Activated CD4-positive, CD25-positive, alpha-beta regulatory T cell treated with anti-CD3 and anti-CD28 coated beads, Interleukin-2, amount 50 U/mL, for 16 hours (primary cell): ENCODE measurements at regions not wholly inside any gene's neighbourhood (a gene's known extent, or its start where the extent isn't known, plus 50 kb on each side); places are given as distances from the start of the nearest gene placed in this dataset.

Experiments used
- DNase-seq: peaks from one replicate; pipeline ENCODE4 v3.0.0-alpha.2; 2020; ENCODE audit warnings: low read depth, low spot score

DNA sequence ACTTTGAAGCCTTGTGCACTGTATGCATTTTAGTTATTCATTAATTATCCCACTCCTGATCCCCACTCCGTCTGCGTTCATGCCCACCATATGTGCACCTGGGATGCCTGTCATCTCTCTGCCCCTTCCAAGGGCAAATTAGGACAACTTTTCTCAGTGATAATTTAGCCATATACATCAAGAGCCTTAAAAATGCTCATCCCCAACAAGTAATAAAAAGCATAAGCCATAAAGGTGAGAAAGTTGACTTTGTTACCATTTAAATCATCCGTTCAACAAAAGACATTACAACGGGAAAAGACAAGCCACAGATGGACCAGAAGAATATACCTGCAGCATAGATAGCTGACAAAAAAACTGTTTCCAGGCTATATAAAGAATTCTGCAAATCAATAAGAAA lies 131.4 kb upstream of the LINGO1 start:
- DNase-seq, result no peak

- DNase-seq, result no peak
Observed at GRCh38 chr15:77762747-77763355, 130.1 kb upstream of the LINGO1 start.

- no peak for DNase-seq
Observed at GRCh38 chr15:77759896-77760592, 127.3 kb upstream of the LINGO1 start.

DNA sequence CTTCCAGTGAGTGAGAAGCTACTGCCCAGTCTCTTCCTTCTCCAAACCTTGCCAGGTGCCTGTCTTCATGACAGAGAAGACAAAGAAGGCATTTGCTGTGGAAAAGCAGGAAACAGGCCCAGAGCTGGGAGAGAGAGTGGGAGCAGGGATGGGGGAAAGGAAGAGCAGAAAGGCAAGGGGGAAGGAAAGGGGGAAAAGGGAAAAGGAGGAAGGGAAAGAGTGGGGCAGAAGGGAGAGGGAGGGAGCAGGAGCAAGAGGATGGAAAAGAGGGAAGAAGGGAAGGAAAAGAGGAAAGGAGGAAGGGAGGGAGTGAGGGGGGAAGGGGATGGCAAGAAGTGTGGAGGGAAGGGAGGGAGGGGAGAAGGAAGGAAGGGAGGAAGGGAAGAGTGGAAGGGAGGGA lies 121.2 kb upstream of the LINGO1 start:
- no peak for DNase-seq

DNA sequence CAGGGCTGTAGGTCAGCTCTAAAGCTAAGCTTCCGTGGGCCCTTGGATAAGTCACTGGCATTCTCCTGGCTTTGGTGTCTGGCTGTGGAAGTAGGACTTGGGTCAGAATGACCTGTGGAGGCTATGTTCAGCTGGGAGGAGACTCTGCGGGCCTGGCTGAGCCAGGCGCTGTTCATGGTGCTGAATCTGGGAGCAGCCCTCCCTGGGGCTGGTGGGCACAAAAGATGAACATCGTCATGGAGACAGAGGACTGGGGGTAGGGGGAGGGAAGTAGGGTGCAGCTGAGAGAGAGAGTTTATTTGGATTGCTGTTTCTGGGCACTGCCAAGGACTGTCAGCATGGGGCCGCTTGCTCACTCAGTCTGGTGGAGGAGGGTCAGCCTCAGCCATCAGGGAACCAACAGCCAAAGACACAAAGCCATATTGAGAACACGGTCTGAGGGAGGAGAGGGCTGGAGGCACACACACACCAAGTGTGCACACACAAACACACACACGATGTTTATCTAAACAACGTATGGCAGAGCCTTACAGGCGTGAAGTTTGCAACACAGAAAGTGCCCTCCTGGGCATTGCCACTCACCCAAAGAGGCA lies 120.7 kb upstream of the LINGO1 start:
- no peak for DNase-seq

- no peak for DNase-seq
Observed at GRCh38 chr15:77749998-77750540, 117.4 kb upstream of the LINGO1 start.

- no peak for DNase-seq
Observed at GRCh38 chr15:77749236-77749997, 116.7 kb upstream of the LINGO1 start.

- DNase-seq, result no peak
Observed at GRCh38 chr15:77748078-77749064, 115.7 kb upstream of the LINGO1 start.

DNA sequence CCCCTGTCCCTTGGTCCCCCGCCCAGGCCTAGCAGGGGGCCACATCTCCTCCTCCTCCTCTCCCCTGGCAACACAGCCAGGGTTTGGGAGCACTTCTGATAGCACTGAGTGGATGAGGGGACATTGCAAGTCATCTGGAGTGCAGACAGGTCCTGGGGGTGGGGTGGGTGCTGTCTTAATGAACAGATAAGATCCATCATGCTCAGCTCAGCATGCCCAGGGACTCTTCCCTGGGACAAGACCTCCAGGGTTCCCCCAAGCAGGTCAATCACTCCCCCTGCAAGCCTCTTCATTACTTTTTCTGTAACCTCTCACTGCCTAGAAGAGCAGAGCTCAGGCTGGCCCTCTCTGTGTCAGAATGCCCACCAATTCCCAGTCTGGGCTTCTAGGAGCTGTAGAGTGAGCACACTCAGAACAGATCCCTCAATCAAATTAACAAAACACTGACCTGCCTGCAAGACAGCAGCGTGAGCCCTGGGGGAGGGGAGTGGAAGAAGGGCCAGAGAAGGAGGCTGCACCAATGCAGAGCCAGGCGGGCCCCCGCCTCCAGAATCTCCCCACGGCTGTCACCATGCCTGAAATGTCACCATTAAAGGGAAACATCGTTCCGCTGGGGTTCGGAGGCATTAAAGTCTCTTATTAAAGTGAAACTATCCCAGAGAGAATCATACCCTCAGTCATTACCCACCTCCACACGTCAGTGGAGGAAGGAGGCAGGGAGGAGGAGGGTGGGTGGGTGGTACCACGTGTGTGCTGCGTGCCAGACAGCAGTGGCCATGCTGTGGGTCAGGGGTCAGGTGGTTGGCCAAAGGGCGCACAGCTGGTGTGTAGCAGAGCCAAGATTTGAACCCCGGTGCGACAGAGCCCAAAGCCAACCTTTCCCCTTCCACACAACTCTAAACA lies 114.7 kb upstream of the LINGO1 start:
- DNase-seq, result no peak

DNA sequence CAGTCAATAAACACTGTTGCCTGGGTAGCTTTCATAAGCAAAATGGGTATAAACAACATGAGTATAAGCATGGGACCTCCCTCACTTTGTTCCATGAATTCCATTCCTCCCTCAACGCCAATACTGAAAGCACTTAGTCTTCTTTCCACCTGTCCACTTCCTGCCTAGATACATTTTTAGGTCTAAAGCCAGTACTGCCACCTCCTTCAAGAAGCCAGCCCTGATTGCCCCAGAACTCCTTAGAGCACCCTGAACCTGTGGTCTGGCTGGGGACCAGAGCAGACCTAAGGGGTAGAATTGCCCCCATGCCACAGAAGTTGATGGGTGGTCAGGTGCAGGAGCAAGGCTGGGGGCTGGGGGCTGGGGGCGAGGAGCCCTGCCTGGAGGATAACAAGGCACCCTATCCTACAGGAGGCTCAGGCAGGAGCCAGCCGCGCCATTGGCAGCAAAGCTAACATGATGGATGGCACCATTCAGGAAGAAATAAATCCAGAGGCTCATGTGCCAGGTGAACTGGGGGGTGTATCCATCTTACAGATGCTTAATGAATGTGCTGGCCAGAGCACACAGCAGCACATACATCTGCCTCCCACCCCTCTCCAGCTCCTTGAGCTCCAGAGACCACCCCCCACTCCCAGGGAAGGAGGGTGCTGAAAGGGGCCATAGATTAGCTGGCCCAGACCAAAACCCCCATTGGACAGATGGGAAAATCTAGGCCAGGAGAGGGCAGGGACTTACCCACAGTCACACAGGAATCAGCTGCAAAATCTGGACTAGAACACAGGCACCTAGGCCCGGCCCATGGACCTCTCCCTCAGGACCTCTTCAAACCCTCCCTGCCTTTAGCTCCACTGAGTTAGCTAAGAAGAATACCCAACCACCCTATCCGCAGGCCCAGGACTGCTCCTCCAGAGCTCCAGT lies 113.8 kb upstream of the LINGO1 start:
- no peak for DNase-seq

GRCh38 chr15:77744398-77744797 lies 111.7 kb upstream of the LINGO1 start:
- DNase-seq, result no peak

- no peak for DNase-seq
Observed at GRCh38 chr15:77742570-77742969, 109.9 kb upstream of the LINGO1 start.

DNA sequence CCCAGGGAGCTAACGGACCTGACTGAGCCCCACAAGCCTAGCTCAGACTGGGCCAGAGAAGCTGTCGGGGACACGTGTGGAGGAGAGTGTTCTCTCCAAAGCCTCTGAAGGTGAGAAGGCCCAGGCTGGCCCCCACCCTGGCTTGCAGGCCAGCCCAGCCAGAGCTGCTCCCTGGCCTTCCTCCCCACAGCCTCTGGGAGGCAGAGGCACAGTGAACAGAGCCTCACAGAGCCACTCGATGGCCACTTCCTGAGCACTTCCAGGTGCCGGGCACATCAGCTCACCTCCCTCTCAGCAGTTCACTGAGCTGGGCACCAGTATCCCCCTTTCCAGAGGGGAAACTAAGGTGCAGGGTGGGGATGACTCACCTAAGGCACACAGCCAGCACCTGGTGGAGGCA lies 109.4 kb upstream of the LINGO1 start:
- DNase-seq, result no peak

- DNase-seq, result no peak
Observed at GRCh38 chr15:77741106-77741505, 108.4 kb upstream of the LINGO1 start.

- DNase-seq, result no peak
Observed at GRCh38 chr15:77739591-77740378, 107.1 kb upstream of the LINGO1 start.

GRCh38 chr15:77738441-77739302 lies 106.0 kb upstream of the LINGO1 start:
- no peak for DNase-seq

GRCh38 chr15:77738038-77738370 lies 105.3 kb upstream of the LINGO1 start:
- no peak for DNase-seq
